HCT116 (cell line): ENCODE measurements at regions not wholly inside any gene's neighbourhood (a gene's known extent, or its start where the extent isn't known, plus 50 kb on each side); places are given as distances from the start of the nearest gene placed in this dataset.

Source experiments
- ATAC-seq: fragments of 200-7000 bp; cut with Tn5 transposase; 2 replicates; pipeline ENCODE4 v1.9.1; 2020; ENCODE audit warnings: mild to moderate bottlenecking, moderate library complexity
- BruUV-seq: library from RNA; stranded (reverse); fragments of 400-500 nt; replicated peaks from 2 replicates; lab custom pipeline; 2021; lab: Mats Ljungman, UMichigan
- CTCF ChIA-PET: fragments of 300-600 bp; sonication (Branson Sonifier 250); formaldehyde crosslinking; loops from one replicate; lab custom pipeline; 2021; ENCODE audit warnings: antibody characterized with exemption; lab: Charles Lee
- POLR2A ChIA-PET: fragments of 300-600, 350-600 bp; sonication (Branson Sonifier 250); formaldehyde crosslinking; loops from one replicate; lab custom pipeline; 2021; ENCODE audit warnings: antibody characterized with exemption; lab: Charles Lee
- RAD21 ChIA-PET, 2 experiments: fragments of 300-600 bp; sonication (Branson Sonifier 250); formaldehyde crosslinking; loops; one replicate each; lab custom pipeline; 2023; ENCODE audit warnings: low total read pairs in 2 of 2; ENCODE audit not compliant: uncharacterized antibody in 2 of 2, unreplicated experiment in 2 of 2, low non-redundant PET in 1 of 2; lab: Charles Lee
- DNase-seq: peaks from one replicate; pipeline ENCODE4 v3.0.0-alpha.2; 2010; ENCODE audit warnings: low read depth, low spot score
- H2AFZ ChIP-seq: fragments of 200-600 bp; shearing (Covaris generic), sonication (generic); 2 replicates; pipeline ENCODE4 v1.6.1; 2017; ENCODE audit warnings: low read depth, mixed run types, mixed read lengths, antibody characterized with exemption, low read length; ENCODE audit not compliant: poor library complexity, severe bottlenecking
- H3K27ac ChIP-seq: 2 replicates; pipeline ENCODE4 v1.5.1; 2012; ENCODE audit warnings: low read depth, low read length
- H3K27me3 ChIP-seq: fragments of 200-600 bp; sonication (generic); 2 replicates; pipeline ENCODE4 v1.6.1; 2016; ENCODE audit warnings: mixed run types, low read length, mixed read lengths; ENCODE audit not compliant: insufficient read depth
- H3K36me3 ChIP-seq, 2 experiments: fragments of 200-500 bp in 1 of 2; fragments of 200-600 bp in 1 of 2; sonication (Bioruptor generic) in 1 of 2; sonication (generic) in 1 of 2; 2 replicates each; pipeline versions ENCODE4 v1.5.1 to v1.6.1; 2014 to 2016; ENCODE audit warnings: low read length in 2 of 2, inconsistent platforms in 1 of 2, mixed read lengths in 1 of 2, mixed run types in 1 of 2; ENCODE audit not compliant: insufficient read depth in 2 of 2, control insufficient read depth in 1 of 2
- H3K4me1 ChIP-seq, 2 experiments: fragments of 200-600 bp in 1 of 2; sonication (generic) in 1 of 2; 2 replicates each; pipeline versions ENCODE4 v1.5.1 to v1.6.1; 2012 to 2017; ENCODE audit warnings: low read length in 2 of 2, inconsistent platforms in 1 of 2, mild to moderate bottlenecking in 1 of 2, mixed read lengths in 1 of 2, mixed run types in 1 of 2, moderate library complexity in 1 of 2; ENCODE audit not compliant: insufficient read depth in 2 of 2, control insufficient read depth in 1 of 2
- H3K4me2 ChIP-seq: fragments of 200-600 bp; sonication (generic); 2 replicates; pipeline ENCODE4 v1.6.1; 2017; ENCODE audit warnings: mixed run types, low read length, mixed read lengths
- H3K4me3 ChIP-seq, 2 experiments: fragments of 200-600 bp in 1 of 2; sonication (generic) in 1 of 2; replicated peaks in 1 of 2; 2 replicates each; pipeline ENCODE4 v1.5.1; 2011 to 2016; ENCODE audit warnings: low read length in 2 of 2, control low read depth in 1 of 2, low read depth in 1 of 2, mild to moderate bottlenecking in 1 of 2, mixed read lengths in 1 of 2, mixed run types in 1 of 2
- H3K79me2 ChIP-seq: fragments of 200-600 bp; sonication (generic); 2 replicates; pipeline ENCODE4 v1.6.1; 2017; ENCODE audit warnings: mild to moderate bottlenecking, mixed run types, low read length, moderate library complexity, mixed read lengths; ENCODE audit not compliant: insufficient read depth
- H3K9ac ChIP-seq: fragments of 200-600 bp; sonication (generic); 2 replicates; pipeline ENCODE4 v1.6.1; 2016; ENCODE audit warnings: low read length, mixed read lengths
- H3K9me2 ChIP-seq: fragments of 200-600 bp; sonication (generic), shearing (Covaris generic); 2 replicates; pipeline ENCODE4 v1.6.1; 2017; ENCODE audit warnings: mixed run types, mild to moderate bottlenecking, moderate library complexity; ENCODE audit not compliant: insufficient read depth
- H3K9me3 ChIP-seq, 2 experiments: fragments of 200-500 bp in 1 of 2; fragments of 200-600 bp in 1 of 2; sonication (Bioruptor generic) in 1 of 2; sonication (generic) in 1 of 2; 2 replicates each; pipeline ENCODE4 v1.6.1; 2014 to 2017; ENCODE audit warnings: low read length in 2 of 2, mixed read lengths in 2 of 2, inconsistent platforms in 1 of 2, low read depth in 1 of 2, mild to moderate bottlenecking in 1 of 2, mixed run types in 1 of 2, moderate library complexity in 1 of 2; ENCODE audit not compliant: control insufficient read depth in 1 of 2, insufficient read depth in 1 of 2
- H4K20me1 ChIP-seq: fragments of 200-600 bp; sonication (generic), shearing (Covaris generic); 2 replicates; pipeline ENCODE4 v1.6.1; 2017; ENCODE audit warnings: mixed run types, mild to moderate bottlenecking, moderate library complexity; ENCODE audit not compliant: insufficient read depth
- CEBPB ChIP-seq: IDR thresholded peaks from 2 replicates; pipeline ENCODE4 v1.6.1; 2012; ENCODE audit warnings: low read depth
- FOSL1 ChIP-seq: IDR thresholded peaks from 2 replicates; pipeline ENCODE4 v1.6.1; 2012; ENCODE audit warnings: low read depth
- RAD21 ChIP-seq: IDR thresholded peaks from 2 replicates; pipeline ENCODE4 v1.6.1; 2012; ENCODE audit warnings: low read depth, mild to moderate bottlenecking
- SIN3A ChIP-seq: IDR thresholded peaks from 2 replicates; pipeline ENCODE4 v1.6.1; 2012; ENCODE audit warnings: low read depth
- SRF ChIP-seq: IDR thresholded peaks from 2 replicates; pipeline ENCODE4 v1.6.1; 2012; ENCODE audit warnings: low read depth
- TCF7L2 ChIP-seq: IDR thresholded peaks from 2 replicates; pipeline ENCODE4 v1.7.0; 2011; ENCODE audit warnings: borderline replicate concordance, inconsistent platforms; ENCODE audit not compliant: insufficient read depth, insufficient read length; ENCODE audit errors: extremely low read depth
- intact Hi-C: fragments of 100-400 bp; cut with micrococcal nuclease; formaldehyde crosslinking; loops from 2 replicates; pipeline ENCODE4 v1.10.0; 2022
- TF ChIP-seq, protein P1 (sequence below): IDR thresholded peaks from 2 replicates; pipeline ENCODE4 v1.6.1; 2012
- TF ChIP-seq, protein P2 (sequence below), 3 experiments: fragments of 200-600 bp in 1 of 3; sonication (generic) in 1 of 3; IDR thresholded peaks in 2 of 3; conservative IDR thresholded peaks in 1 of 3; 2 replicates each; pipeline ENCODE4 v1.5.1; 2012 to 2017; ENCODE audit warnings: low read depth in 2 of 3, low read length in 2 of 3, antibody characterized with exemption in 1 of 3, borderline replicate concordance in 1 of 3, control low read depth in 1 of 3, mild to moderate bottlenecking in 1 of 3, mixed read lengths in 1 of 3, mixed run types in 1 of 3, moderate library complexity in 1 of 3; ENCODE audit not compliant: insufficient read depth in 1 of 3
- TF ChIP-seq, protein P3 (sequence below): IDR thresholded peaks from 2 replicates; pipeline ENCODE4 v1.6.1; 2011; ENCODE audit warnings: mild to moderate bottlenecking, low read length, moderate library complexity; ENCODE audit not compliant: insufficient replicate concordance; ENCODE audit errors: extremely low read depth

DNA sequence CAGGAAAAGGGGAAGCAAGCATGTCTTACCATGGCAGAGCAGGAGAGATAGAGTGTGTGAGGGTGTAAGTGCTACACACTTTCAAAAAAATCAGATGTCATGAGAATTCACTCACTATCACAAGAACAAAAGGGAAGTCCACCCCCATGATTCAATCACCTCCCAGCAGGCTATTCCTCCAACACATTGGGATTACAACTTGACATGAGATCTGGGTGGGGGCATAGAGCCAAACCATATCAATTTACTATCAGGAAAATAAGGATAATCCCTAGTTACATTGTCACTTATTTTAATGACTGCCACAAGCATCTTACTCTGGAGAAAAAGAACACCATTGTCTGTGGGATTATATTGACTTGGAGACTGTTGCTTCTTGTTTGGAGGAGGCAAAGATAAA, 66.1 kb upstream of the VANGL1 start (continued):
- TF ChIP-seq, protein P1, sequence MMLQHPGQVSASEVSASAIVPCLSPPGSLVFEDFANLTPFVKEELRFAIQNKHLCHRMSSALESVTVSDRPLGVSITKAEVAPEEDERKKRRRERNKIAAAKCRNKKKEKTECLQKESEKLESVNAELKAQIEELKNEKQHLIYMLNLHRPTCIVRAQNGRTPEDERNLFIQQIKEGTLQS, result no peak

DNA sequence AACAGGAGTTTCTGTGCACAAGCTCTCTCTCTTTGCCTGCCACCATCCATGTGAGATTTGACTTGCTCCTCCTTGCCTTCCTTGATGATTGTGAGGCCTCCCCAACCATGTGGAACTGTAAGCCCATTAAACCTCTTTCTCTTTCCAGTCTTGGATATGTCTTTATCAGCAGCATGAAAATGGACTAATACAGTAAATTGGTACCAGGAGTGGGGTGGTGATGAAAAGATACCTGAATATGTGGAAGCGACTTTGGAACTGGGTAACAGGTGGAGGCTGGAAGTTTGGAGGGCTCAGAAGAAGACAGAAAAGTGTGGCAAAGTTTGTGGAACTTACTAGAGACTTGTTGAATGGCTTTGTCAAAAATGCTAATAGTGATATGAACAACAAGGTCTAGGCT, 69.1 kb upstream of the VANGL1 start:
- Histone ChIP-seq H3K4me3 (no peak overlapping the region), H3K79me2 (no peaks in the 10 kb centered on the region), H3K36me3 (no peaks in the 10 kb centered on the region), H3K4me2 (no peak overlapping the region), H3K27ac (no peak overlapping the region), H2AFZ (no peak overlapping the region), H3K9me2 (no peaks in the 10 kb centered on the region), H3K9me3 (peaks cover 3 to 13% of the 10 kb centered on the region in 2 experiments; a peak in 2 of 4 replicates), H3K27me3 (no peaks in the 10 kb centered on the region), H3K9ac (no peak overlapping the region), H3K4me1 (no peaks in the 10 kb centered on the region), H4K20me1 (no peaks in the 10 kb centered on the region)
- CTCF ChIA-PET, result no interaction called here
- TF ChIP-seq RAD21 (no peak), TCF7L2 (no peak)
- POLR2A ChIA-PET, result no interaction called here
- DNase-seq (no peak), ATAC-seq (no peak)
- intact Hi-C loops, result no loop called here
- RAD21 ChIA-PET, result no interaction called here
- no TSS peak for BruUV-seq

DNA sequence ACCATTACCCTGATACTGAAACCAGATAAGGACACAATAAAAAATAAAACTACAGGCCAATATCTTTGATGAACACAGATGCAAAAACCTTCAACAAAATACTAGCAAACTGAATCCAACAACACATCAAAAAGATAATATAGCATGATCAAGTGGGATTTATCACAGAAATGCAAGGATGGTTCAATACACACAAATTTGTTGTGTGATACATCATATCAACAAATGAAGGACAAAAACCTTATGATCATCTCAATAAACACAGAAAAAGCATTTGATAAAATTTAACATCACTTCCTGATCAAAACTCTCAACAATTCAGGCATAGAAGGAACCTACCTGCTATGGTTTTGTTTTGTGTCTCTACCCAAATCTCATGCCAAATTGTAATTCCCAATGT, 74.3 kb upstream of the VANGL1 start:
- DNase-seq (no peak), ATAC-seq (no peak)
- H3K4me2 ChIP-seq, result no peak overlapping the region
- H3K27ac ChIP-seq, result no peak overlapping the region
- H3K79me2 ChIP-seq, result no peaks in the 10 kb centered on the region
- no peak overlapping the region for H2AFZ ChIP-seq
- POLR2A ChIA-PET, result no interaction called here
- BruUV-seq, result no TSS peak
- CTCF ChIA-PET, result no interaction called here
- H3K4me1 ChIP-seq, result no peaks in the 10 kb centered on the region
- intact Hi-C loops, result no loop called here
- TF ChIP-seq, protein P2, sequence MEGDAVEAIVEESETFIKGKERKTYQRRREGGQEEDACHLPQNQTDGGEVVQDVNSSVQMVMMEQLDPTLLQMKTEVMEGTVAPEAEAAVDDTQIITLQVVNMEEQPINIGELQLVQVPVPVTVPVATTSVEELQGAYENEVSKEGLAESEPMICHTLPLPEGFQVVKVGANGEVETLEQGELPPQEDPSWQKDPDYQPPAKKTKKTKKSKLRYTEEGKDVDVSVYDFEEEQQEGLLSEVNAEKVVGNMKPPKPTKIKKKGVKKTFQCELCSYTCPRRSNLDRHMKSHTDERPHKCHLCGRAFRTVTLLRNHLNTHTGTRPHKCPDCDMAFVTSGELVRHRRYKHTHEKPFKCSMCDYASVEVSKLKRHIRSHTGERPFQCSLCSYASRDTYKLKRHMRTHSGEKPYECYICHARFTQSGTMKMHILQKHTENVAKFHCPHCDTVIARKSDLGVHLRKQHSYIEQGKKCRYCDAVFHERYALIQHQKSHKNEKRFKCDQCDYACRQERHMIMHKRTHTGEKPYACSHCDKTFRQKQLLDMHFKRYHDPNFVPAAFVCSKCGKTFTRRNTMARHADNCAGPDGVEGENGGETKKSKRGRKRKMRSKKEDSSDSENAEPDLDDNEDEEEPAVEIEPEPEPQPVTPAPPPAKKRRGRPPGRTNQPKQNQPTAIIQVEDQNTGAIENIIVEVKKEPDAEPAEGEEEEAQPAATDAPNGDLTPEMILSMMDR (IDR thresholded peaks at IDR 0.05 in 2 of 3, conservative IDR thresholded peaks at IDR 0.05 in 1 of 3; ENCODE audit: borderline replicate concordance in 1 of 3, insufficient read depth in 1 of 3, low read depth in 2 of 3, low read length in 2 of 3), result no peak
- no peak for TF ChIP-seq CEBPB
- TF ChIP-seq TCF7L2, result no peak
- no peak for TF ChIP-seq SRF
- TF ChIP-seq FOSL1, result no peak
- TF ChIP-seq, protein P3, sequence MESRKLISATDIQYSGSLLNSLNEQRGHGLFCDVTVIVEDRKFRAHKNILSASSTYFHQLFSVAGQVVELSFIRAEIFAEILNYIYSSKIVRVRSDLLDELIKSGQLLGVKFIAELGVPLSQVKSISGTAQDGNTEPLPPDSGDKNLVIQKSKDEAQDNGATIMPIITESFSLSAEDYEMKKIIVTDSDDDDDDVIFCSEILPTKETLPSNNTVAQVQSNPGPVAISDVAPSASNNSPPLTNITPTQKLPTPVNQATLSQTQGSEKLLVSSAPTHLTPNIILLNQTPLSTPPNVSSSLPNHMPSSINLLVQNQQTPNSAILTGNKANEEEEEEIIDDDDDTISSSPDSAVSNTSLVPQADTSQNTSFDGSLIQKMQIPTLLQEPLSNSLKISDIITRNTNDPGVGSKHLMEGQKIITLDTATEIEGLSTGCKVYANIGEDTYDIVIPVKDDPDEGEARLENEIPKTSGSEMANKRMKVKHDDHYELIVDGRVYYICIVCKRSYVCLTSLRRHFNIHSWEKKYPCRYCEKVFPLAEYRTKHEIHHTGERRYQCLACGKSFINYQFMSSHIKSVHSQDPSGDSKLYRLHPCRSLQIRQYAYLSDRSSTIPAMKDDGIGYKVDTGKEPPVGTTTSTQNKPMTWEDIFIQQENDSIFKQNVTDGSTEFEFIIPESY, result no peak
- TF ChIP-seq SIN3A, result no peak
- no peak overlapping the region for H3K9ac ChIP-seq
- RAD21 ChIA-PET, result no interaction called here
- no peaks in the 10 kb centered on the region for H4K20me1 ChIP-seq
- H3K9me3 ChIP-seq, result peaks cover 8% of the 10 kb centered on the region in 2 experiments; a peak in 3 of 4 replicates
- no peaks in the 10 kb centered on the region for H3K36me3 ChIP-seq
- no peaks in the 10 kb centered on the region for H3K9me2 ChIP-seq
- no peak overlapping the region for H3K4me3 ChIP-seq
- no peaks in the 10 kb centered on the region for H3K27me3 ChIP-seq
